K562 (cell line): ENCODE measurements at regions not wholly inside any gene's neighbourhood (a gene's known extent, or its start where the extent isn't known, plus 50 kb on each side); places are given as distances from the start of the nearest gene placed in this dataset.

Source experiments
- CREB3 ChIP-seq: fragments of 450-650 bp; conservative IDR thresholded peaks from 2 replicates; pipeline ENCODE4 v1.6.1; 2016; ENCODE audit warnings: missing genetic modification characterization, low read depth, mild to moderate bottlenecking, missing compliant biosample characterization, moderate library complexity
- CTCF ChIP-seq, 3 experiments: IDR thresholded peaks in 2 of 3; conservative IDR thresholded peaks in 1 of 3; 2 replicates each; pipeline ENCODE4 v1.5.1; 2011 to 2012; ENCODE audit warnings: low read length in 3 of 3, mild to moderate bottlenecking in 3 of 3, control low read depth in 2 of 3, improper control_type of control experiment in 1 of 3, inconsistent platforms in 1 of 3, low read depth in 1 of 3, mixed read lengths in 1 of 3, moderate library complexity in 1 of 3; ENCODE audit not compliant: insufficient read depth in 2 of 3
- EP300 ChIP-seq: IDR thresholded peaks from 2 replicates; pipeline ENCODE4 v1.6.1; 2012; ENCODE audit warnings: low read length, improper control_type of control experiment
- EZH2 ChIP-seq: IDR thresholded peaks from 2 replicates; pipeline ENCODE4 v1.6.1; 2012; ENCODE audit warnings: low read depth, mild to moderate bottlenecking, inconsistent platforms, low read length, borderline replicate concordance
- FOSL1 ChIP-seq: fragments of 200-800 bp; sonication (Bioruptor generic); conservative IDR thresholded peaks from 2 replicates; pipeline ENCODE4 v1.6.1; 2016; ENCODE audit warnings: missing genetic modification characterization, missing compliant biosample characterization
- HCFC1 ChIP-seq: IDR thresholded peaks from 2 replicates; pipeline ENCODE4 v1.6.1; 2012; ENCODE audit warnings: low read depth, low read length, improper control_type of control experiment
- HNRNPH1 ChIP-seq: fragments of 200-400 bp; formaldehyde crosslinking; optimal IDR thresholded peaks from 2 replicates; pipeline ENCODE3; 2017; ENCODE audit warnings: low read depth, mild to moderate bottlenecking, low read length, moderate library complexity
- NFE2 ChIP-seq: IDR thresholded peaks from 2 replicates; pipeline ENCODE4 v1.6.1; 2014; ENCODE audit warnings: antibody characterized with exemption, low read depth
- RBBP5 ChIP-seq: fragments of 200-600 bp; sonication (generic); IDR thresholded peaks from 2 replicates; pipeline ENCODE4 v1.6.1; 2012; ENCODE audit warnings: borderline replicate concordance, mild to moderate bottlenecking, low read length, control low read depth, inconsistent platforms; ENCODE audit not compliant: insufficient read depth, poor library complexity, severe bottlenecking
- SETDB1 ChIP-seq: IDR thresholded peaks from one replicate; pipeline ENCODE4 v1.6.1; 2012; ENCODE audit warnings: low read length, control low read depth, inconsistent platforms
- ZNF561 ChIP-seq: fragments of 450-650 bp; formaldehyde crosslinking; conservative IDR thresholded peaks from 2 replicates; pipeline ENCODE4 v1.4.0; 2020; ENCODE audit warnings: mild to moderate bottlenecking, moderate library complexity
- TF ChIP-seq, protein P1 (sequence below): sonication (generic); formaldehyde crosslinking; IDR thresholded peaks from 2 replicates; pipeline ENCODE4 v1.9.0; 2022; ENCODE audit warnings: mild to moderate bottlenecking, missing genetic modification reagents
- TF ChIP-seq, protein P2 (sequence below), 2 experiments: fragments of 450-650 bp in 1 of 2; sonication (generic) in 1 of 2; formaldehyde crosslinking in 1 of 2; IDR thresholded peaks; 2 replicates each; pipeline versions ENCODE4 v1.7.1 to v1.9.0; 2016 to 2022; ENCODE audit warnings: inconsistent platforms in 1 of 2, mild to moderate bottlenecking in 1 of 2, missing genetic modification reagents in 1 of 2
- TF ChIP-seq, protein P3 (sequence below): fragments of 450-650 bp; formaldehyde crosslinking; IDR thresholded peaks from 2 replicates; pipeline ENCODE4 v1.4.0; 2020; ENCODE audit warnings: mild to moderate bottlenecking, moderate library complexity

DNA sequence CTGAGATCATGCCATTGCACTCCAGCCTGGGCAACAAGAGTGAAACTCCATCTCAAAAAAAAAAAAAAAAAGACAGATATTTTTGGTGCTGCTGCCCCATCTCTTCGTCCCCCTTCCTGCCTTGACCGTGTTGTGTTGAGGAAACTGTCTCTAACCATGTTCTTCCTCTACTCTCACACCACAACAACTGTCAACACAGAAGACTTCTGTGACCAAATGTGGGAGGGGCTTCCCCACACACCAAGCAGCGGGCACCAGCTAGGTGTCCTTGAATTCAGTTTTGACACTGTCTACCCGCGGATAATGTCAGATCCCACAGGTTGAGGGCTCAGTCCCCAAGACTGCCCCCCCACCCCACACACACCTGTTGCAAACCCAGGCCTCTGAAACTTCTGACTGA lies 104.7 kb upstream of the BCOR start:
- TF ChIP-seq CTCF (IDR thresholded peaks at IDR 0.05 in 2 of 3, conservative IDR thresholded peaks at IDR 0.05 in 1 of 3; ENCODE audit: insufficient read depth in 2 of 3, low read depth in 1 of 3, low read length in 3 of 3) (no peak), HCFC1 (no peak), EP300 (no peak), RBBP5 (no peak), SETDB1 (no peak), HNRNPH1 (no peak), ZNF561 (CRISPR knock-in tag) (no peak), CREB3 (tag) (no peak), EZH2 (no peak), FOSL1 (tag) (no peak), NFE2 (no peak)
- TF ChIP-seq, protein P1, sequence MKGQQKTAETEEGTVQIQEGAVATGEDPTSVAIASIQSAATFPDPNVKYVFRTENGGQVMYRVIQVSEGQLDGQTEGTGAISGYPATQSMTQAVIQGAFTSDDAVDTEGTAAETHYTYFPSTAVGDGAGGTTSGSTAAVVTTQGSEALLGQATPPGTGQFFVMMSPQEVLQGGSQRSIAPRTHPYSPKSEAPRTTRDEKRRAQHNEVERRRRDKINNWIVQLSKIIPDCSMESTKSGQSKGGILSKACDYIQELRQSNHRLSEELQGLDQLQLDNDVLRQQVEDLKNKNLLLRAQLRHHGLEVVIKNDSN (CRISPR knock-in tag): no peak
- TF ChIP-seq, protein P2, sequence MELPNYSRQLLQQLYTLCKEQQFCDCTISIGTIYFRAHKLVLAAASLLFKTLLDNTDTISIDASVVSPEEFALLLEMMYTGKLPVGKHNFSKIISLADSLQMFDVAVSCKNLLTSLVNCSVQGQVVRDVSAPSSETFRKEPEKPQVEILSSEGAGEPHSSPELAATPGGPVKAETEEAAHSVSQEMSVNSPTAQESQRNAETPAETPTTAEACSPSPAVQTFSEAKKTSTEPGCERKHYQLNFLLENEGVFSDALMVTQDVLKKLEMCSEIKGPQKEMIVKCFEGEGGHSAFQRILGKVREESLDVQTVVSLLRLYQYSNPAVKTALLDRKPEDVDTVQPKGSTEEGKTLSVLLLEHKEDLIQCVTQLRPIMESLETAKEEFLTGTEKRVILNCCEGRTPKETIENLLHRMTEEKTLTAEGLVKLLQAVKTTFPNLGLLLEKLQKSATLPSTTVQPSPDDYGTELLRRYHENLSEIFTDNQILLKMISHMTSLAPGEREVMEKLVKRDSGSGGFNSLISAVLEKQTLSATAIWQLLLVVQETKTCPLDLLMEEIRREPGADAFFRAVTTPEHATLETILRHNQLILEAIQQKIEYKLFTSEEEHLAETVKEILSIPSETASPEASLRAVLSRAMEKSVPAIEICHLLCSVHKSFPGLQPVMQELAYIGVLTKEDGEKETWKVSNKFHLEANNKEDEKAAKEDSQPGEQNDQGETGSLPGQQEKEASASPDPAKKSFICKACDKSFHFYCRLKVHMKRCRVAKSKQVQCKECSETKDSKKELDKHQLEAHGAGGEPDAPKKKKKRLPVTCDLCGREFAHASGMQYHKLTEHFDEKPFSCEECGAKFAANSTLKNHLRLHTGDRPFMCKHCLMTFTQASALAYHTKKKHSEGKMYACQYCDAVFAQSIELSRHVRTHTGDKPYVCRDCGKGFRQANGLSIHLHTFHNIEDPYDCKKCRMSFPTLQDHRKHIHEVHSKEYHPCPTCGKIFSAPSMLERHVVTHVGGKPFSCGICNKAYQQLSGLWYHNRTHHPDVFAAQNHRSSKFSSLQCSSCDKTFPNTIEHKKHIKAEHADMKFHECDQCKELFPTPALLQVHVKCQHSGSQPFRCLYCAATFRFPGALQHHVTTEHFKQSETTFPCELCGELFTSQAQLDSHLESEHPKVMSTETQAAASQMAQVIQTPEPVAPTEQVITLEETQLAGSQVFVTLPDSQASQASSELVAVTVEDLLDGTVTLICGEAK (IDR thresholded peaks at IDR 0.05): no peak
- TF ChIP-seq, protein P2 (CRISPR knock-in tag; IDR thresholded peaks at IDR 0.05): no peak
- TF ChIP-seq, protein P3, sequence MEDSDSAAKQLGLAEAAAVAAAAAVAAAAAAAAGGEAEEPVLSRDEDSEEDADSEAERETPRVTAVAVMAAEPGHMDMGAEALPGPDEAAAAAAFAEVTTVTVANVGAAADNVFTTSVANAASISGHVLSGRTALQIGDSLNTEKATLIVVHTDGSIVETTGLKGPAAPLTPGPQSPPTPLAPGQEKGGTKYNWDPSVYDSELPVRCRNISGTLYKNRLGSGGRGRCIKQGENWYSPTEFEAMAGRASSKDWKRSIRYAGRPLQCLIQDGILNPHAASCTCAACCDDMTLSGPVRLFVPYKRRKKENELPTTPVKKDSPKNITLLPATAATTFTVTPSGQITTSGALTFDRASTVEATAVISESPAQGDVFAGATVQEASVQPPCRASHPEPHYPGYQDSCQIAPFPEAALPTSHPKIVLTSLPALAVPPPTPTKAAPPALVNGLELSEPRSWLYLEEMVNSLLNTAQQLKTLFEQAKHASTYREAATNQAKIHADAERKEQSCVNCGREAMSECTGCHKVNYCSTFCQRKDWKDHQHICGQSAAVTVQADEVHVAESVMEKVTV (CRISPR knock-in tag): no peak
